T-helper 1 cell treated with Interleukin-12 subunit alpha and Interleukin-12 subunit beta and Interleukin-4 antibody, amounts not matched to agents 30 μg/mL and 1 μg/mL, for 36 hours (primary cell): ENCODE measurements at regions not wholly inside any gene's neighbourhood (a gene's known extent, or its start where the extent isn't known, plus 50 kb on each side); places are given as distances from the start of the nearest gene placed in this dataset.

Source experiments
- H3K27ac Mint-ChIP-seq: one replicate; pipeline ENCODE4 v1.8.0; 2021; ENCODE audit warnings: mild to moderate bottlenecking, mixed read lengths
- H3K27me3 Mint-ChIP-seq: one replicate; pipeline ENCODE4 v1.8.0; 2021; ENCODE audit warnings: low read depth, mixed read lengths
- H3K36me3 Mint-ChIP-seq: one replicate; pipeline ENCODE4 v1.8.0; 2021; ENCODE audit warnings: low read depth, mixed read lengths
- H3K4me1 Mint-ChIP-seq: one replicate; pipeline ENCODE4 v1.8.0; 2021; ENCODE audit warnings: low read depth, mixed read lengths
- H3K4me3 Mint-ChIP-seq: one replicate; pipeline ENCODE4 v1.8.0; 2021; ENCODE audit warnings: mild to moderate bottlenecking, moderate library complexity, mixed read lengths
- H3K9me3 Mint-ChIP-seq: one replicate; pipeline ENCODE4 v1.8.0; 2021; ENCODE audit warnings: mixed read lengths

DNA sequence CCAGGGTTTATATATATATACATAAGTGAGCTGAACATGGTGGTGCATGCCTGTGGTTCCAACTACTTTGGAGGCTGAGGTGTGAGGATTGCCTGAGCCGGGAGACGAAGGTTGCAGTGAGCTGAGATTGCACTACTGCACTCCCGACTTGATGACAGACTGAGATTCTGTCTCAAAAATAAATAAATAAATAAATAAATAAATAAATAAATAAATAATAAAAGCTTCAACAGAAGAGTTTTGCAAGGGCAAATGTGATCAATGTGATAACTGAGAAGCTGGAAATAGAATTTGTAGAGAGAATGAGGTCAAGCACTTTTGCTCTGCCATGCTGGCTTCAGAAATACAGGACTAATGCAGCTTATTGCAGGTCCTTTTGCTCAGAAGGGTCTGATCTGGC is 855.8 kb upstream of the PRMT6 start:
- no peaks in the 10 kb centered on the region for H3K36me3 Mint-ChIP-seq
- no peaks in the 10 kb centered on the region for H3K27me3 Mint-ChIP-seq
- no peak overlapping the region for H3K27ac Mint-ChIP-seq
- H3K4me3 Mint-ChIP-seq, result no peak overlapping the region
- H3K4me1 Mint-ChIP-seq, result no peaks in the 10 kb centered on the region
- peaks cover 13% of the 10 kb centered on the region for H3K9me3 Mint-ChIP-seq

- Mint-ChIP-seq H3K9me3 (peaks cover 4% of the 10 kb centered on the region), H3K27ac (no peak overlapping the region), H3K4me1 (no peaks in the 10 kb centered on the region), H3K27me3 (no peaks in the 10 kb centered on the region), H3K36me3 (no peaks in the 10 kb centered on the region), H3K4me3 (no peak overlapping the region)
These were observed 849.3 kb upstream of the PRMT6 start for GRCh38 chr1:106207185-106207584.

- no peaks in the 10 kb centered on the region for H3K9me3 Mint-ChIP-seq
- H3K36me3 Mint-ChIP-seq, result no peaks in the 10 kb centered on the region
- no peaks in the 10 kb centered on the region for H3K4me1 Mint-ChIP-seq
- H3K27ac Mint-ChIP-seq, result no peak overlapping the region
- H3K27me3 Mint-ChIP-seq, result no peaks in the 10 kb centered on the region
- no peak overlapping the region for H3K4me3 Mint-ChIP-seq
These were observed 838.7 kb upstream of the PRMT6 start for GRCh38 chr1:106217765-106218164.

DNA sequence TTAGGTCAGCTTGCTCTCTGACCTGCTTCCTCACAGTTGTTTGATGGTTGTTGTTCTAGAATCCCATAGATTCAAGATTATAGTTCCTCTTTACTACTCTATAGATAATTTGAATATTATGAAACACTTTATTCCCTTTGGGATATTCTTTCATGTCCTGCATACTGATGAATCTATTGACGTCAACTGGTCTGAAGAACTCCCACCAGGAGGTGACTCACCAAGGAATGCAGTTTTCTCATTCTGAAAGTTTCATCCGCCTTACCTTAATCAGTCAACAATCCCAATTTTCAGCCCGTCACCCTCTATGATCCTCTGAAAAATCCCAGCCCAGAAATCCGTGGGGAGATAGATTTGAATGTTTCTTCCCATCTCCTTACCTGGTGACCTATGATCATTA is 834.1 kb upstream of the PRMT6 start:
- H3K27ac Mint-ChIP-seq, result no peak overlapping the region
- H3K9me3 Mint-ChIP-seq, result no peaks in the 10 kb centered on the region
- no peaks in the 10 kb centered on the region for H3K36me3 Mint-ChIP-seq
- no peak overlapping the region for H3K4me3 Mint-ChIP-seq
- H3K4me1 Mint-ChIP-seq, result no peaks in the 10 kb centered on the region
- no peaks in the 10 kb centered on the region for H3K27me3 Mint-ChIP-seq

GRCh38 chr1:106223213-106223612 is 833.3 kb upstream of the PRMT6 start:
- no peaks in the 10 kb centered on the region for H3K9me3 Mint-ChIP-seq
- H3K4me1 Mint-ChIP-seq, result no peaks in the 10 kb centered on the region
- H3K27me3 Mint-ChIP-seq, result no peaks in the 10 kb centered on the region
- H3K36me3 Mint-ChIP-seq, result no peaks in the 10 kb centered on the region
- no peak overlapping the region for H3K27ac Mint-ChIP-seq
- no peak overlapping the region for H3K4me3 Mint-ChIP-seq

DNA sequence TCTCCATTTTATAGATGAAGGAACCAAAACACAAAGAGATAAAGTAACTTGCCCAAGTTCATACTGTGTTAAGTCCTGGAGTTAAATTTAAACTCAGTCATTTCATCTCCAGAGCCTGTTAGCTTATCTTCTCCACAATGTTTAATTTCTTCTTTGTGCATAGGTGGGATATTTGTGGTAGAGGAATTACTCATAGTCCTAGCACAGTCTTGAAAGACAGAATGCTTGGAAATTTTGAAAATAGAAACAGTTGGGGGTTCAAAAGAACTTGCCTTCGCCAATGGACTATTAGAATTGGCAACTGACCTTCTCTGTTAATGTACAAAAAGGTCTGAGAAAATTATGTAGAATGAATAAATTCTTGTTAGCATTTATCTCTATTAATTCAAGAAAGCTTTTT is 832.0 kb upstream of the PRMT6 start:
- no peaks in the 10 kb centered on the region for H3K4me1 Mint-ChIP-seq

DNA sequence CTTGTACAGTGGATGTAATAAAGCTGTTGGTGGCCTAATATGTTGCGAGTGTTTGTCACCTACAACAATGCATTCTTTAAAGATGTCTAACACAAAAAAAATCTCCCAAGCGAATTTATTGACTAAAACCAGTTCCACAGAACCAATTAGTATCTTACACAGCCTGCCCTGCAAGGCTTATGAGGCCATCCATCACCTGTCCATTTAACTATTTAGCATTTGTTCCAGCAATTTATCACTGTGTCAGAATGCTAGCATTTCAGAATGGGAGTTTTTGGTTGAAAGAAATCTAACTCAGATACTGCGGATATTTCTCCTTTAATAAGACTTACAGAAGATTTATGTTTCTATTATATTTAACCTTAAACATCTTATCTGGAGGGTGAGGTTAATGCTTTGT is 831.1 kb upstream of the PRMT6 start:
- Mint-ChIP-seq H3K4me1 (no peaks in the 10 kb centered on the region), H3K4me3 (no peak overlapping the region), H3K27me3 (no peaks in the 10 kb centered on the region), H3K36me3 (no peaks in the 10 kb centered on the region), H3K27ac (no peak overlapping the region), H3K9me3 (no peaks in the 10 kb centered on the region)

More for the DNA sequence above, 832.0 kb upstream of the PRMT6 start:
- Mint-ChIP-seq H3K9me3 (no peaks in the 10 kb centered on the region), H3K27ac (no peak overlapping the region), H3K4me3 (no peak overlapping the region), H3K27me3 (no peaks in the 10 kb centered on the region), H3K36me3 (no peaks in the 10 kb centered on the region)

GRCh38 chr1:106226550-106226949 is 829.9 kb upstream of the PRMT6 start:
- Mint-ChIP-seq H3K4me1 (no peaks in the 10 kb centered on the region), H3K9me3 (no peaks in the 10 kb centered on the region), H3K4me3 (no peak overlapping the region), H3K36me3 (no peaks in the 10 kb centered on the region), H3K27ac (no peak overlapping the region), H3K27me3 (no peaks in the 10 kb centered on the region)

- no peak overlapping the region for H3K4me3 Mint-ChIP-seq
- no peak overlapping the region for H3K27ac Mint-ChIP-seq
- no peaks in the 10 kb centered on the region for H3K36me3 Mint-ChIP-seq
- no peaks in the 10 kb centered on the region for H3K4me1 Mint-ChIP-seq
- no peaks in the 10 kb centered on the region for H3K27me3 Mint-ChIP-seq
- H3K9me3 Mint-ChIP-seq, result peaks cover 10% of the 10 kb centered on the region
These were observed 824.3 kb upstream of the PRMT6 start for GRCh38 chr1:106232128-106232527.

DNA sequence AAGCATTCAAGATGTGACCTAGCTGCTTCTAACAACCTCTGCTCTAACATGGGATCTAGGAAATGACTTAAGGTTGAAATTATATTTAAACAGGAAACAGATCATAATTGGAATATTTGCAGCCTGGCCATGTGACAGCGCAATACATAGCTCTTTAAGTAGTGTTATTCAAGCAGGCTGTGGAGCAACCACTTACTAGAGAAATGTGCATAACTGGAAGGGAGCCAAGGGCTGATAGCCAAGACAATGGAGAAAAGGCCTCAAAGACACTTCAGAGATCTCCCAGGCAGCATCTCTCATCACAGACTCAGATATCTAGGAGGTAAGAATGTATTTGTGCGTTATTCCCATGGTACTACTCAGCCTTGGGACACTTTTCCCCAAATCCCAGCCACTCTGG is 823.0 kb upstream of the PRMT6 start:
- Mint-ChIP-seq H3K27me3 (no peaks in the 10 kb centered on the region), H3K9me3 (peaks cover 10% of the 10 kb centered on the region), H3K27ac (no peak overlapping the region), H3K36me3 (no peaks in the 10 kb centered on the region), H3K4me1 (no peaks in the 10 kb centered on the region), H3K4me3 (no peak overlapping the region)

DNA sequence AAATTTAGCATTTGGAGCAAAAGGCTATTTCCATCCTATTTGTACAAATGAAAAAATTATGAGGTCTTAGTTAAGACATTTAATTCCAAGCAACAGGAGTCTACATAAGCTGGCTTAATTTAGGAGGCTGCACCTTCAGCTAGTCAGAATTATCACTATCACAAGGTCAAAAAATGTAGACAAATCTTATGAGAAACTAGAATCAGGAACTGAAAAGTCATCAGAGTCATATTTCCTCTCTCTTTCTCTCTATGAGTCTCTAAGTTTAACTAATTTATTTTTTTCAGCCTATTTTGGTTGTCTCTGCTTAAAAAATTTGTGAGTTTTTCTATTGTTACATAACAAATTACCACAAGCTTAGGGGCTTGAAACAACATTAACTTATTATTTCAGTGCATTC is 807.1 kb upstream of the PRMT6 start:
- Mint-ChIP-seq H3K9me3 (peaks cover 15% of the 10 kb centered on the region), H3K36me3 (no peaks in the 10 kb centered on the region), H3K4me1 (no peaks in the 10 kb centered on the region), H3K27ac (no peak overlapping the region), H3K27me3 (no peaks in the 10 kb centered on the region), H3K4me3 (no peak overlapping the region)

DNA sequence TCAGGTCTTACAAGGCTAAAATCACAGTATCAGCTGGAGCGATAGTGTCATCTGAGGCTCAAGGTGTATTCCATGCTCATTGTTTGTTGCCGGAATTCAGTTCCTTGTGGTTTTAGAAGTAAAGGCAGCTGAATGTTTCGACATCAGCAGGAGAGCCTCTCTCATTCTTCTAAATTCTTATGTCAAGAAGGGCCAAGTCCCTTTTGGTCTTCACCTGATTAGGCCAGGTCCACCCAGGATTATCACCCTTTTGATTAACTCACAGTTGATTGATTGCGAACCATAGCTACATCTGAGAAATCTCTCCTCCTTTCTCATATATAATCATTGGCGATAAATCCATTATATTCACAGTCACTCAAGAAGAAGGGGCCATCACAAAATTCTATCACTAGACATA is 806.7 kb upstream of the PRMT6 start:
- no peaks in the 10 kb centered on the region for H3K4me1 Mint-ChIP-seq
- H3K27me3 Mint-ChIP-seq, result no peaks in the 10 kb centered on the region
- no peak overlapping the region for H3K27ac Mint-ChIP-seq

DNA sequence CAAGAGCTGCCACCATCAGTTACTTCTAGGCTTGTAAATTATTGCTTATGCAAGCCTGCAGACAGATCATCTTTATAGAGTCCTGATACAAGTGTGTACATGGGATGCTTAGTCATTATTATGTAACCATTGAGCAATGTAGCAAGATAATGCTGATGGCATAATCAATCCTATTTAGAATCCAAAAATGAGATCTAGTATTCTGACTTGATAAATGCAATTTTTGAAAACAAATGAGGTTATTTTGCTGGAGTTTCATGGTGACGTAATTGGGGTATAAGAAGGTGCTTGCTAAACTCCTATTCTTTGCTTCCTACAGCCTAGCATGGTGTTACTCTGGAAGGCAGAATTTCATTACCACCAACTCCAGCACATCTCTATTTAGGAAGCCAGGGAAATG is 801.7 kb upstream of the PRMT6 start:
- H3K36me3 Mint-ChIP-seq, result no peaks in the 10 kb centered on the region
- no peak overlapping the region for H3K4me3 Mint-ChIP-seq
- H3K9me3 Mint-ChIP-seq, result peaks cover 16% of the 10 kb centered on the region
- no peaks in the 10 kb centered on the region for H3K27me3 Mint-ChIP-seq
- H3K27ac Mint-ChIP-seq, result no peak overlapping the region
- no peaks in the 10 kb centered on the region for H3K4me1 Mint-ChIP-seq

More for the DNA sequence above, 806.7 kb upstream of the PRMT6 start:
- Mint-ChIP-seq H3K36me3 (no peaks in the 10 kb centered on the region), H3K4me3 (no peak overlapping the region), H3K9me3 (peaks cover 11% of the 10 kb centered on the region)

DNA sequence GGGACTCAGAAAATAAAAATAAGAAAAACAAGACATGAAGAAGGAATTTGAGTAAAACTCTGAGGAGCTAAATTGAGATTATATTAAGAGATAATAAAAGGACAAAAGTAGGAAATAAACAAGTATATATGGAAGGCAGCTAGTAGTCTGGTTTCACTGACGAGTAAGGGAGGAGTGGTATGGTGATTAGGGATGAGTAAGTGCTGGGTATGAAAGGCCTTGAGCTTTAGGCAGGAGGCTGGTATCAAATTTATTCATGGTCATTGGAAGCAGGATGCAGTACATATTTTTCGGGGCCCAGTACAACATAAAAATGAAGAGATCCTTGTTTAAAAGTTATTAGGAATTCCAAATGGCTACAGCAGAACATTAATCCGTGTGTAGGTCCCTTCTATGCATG is 789.7 kb upstream of the PRMT6 start:
- H3K4me3 Mint-ChIP-seq, result no peak overlapping the region
- H3K9me3 Mint-ChIP-seq, result peaks cover 22% of the 10 kb centered on the region
- H3K36me3 Mint-ChIP-seq, result no peaks in the 10 kb centered on the region
- H3K27ac Mint-ChIP-seq, result no peak overlapping the region
- H3K27me3 Mint-ChIP-seq, result no peaks in the 10 kb centered on the region
- H3K4me1 Mint-ChIP-seq, result no peaks in the 10 kb centered on the region

DNA sequence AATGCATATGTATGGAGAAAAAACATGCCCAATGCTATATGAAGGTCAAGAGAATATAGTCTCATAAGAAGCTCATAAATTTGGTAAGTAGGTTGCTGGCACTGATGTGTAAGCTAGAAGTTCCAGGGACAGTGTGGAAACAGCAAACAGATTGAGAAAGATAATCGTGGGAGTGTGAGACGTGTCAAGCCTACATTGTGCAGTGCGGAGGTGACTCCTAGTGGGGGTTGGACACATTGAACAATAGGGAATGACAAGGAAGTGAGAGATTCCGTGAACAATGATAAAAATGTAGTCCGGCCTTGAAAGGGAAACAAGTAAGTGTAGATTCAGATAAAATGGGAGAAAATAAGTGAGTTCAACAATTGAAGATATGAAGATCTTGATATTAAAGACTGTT is 788.4 kb upstream of the PRMT6 start:
- no peak overlapping the region for H3K27ac Mint-ChIP-seq
- H3K4me1 Mint-ChIP-seq, result no peaks in the 10 kb centered on the region
- no peaks in the 10 kb centered on the region for H3K27me3 Mint-ChIP-seq
- H3K4me3 Mint-ChIP-seq, result no peak overlapping the region
- no peaks in the 10 kb centered on the region for H3K36me3 Mint-ChIP-seq
- H3K9me3 Mint-ChIP-seq, result peaks cover 21% of the 10 kb centered on the region

DNA sequence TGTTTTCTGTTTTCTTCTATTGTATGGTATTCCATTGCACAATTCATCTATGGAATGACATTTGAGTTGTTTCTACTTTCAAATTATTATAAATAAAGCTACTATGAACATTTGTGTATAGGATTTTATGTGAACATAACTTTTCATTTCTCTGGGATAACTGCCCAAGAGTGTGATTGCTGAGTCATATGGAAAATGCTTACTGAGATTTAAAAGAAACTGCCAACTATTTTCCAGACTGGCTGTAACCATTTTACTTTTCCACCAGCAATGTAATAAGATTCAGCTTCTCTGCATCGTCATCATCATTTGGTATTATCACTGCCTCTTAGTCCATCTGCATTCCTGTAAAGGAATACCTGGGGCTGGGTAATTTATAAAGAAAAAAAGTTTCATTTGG is 779.6 kb upstream of the PRMT6 start:
- Mint-ChIP-seq H3K27ac (no peak overlapping the region), H3K4me1 (no peaks in the 10 kb centered on the region), H3K9me3 (peaks cover 4% of the 10 kb centered on the region), H3K36me3 (no peaks in the 10 kb centered on the region), H3K4me3 (no peak overlapping the region), H3K27me3 (no peaks in the 10 kb centered on the region)
